Hepatocyte (in vitro differentiated cells): ENCODE measurements at regions not wholly inside any gene's neighbourhood (a gene's known extent, or its start where the extent isn't known, plus 50 kb on each side); places are given as distances from the start of the nearest gene placed in this dataset.

Source experiments
- DNase-seq: peaks from one replicate; pipeline ENCODE4 v3.0.0-alpha.2; 2016; ENCODE audit warnings: low spot score
- H2AFZ ChIP-seq: fragments of 200-600 bp; sonication (generic); 2 replicates; pipeline ENCODE4 v1.6.0; 2016; ENCODE audit warnings: antibody characterized with exemption, mild to moderate bottlenecking
- H3K27ac ChIP-seq: fragments of 200-600 bp; sonication (generic); 2 replicates; pipeline ENCODE4 v1.5.1; 2016; ENCODE audit warnings: mild to moderate bottlenecking
- H3K27me3 ChIP-seq: fragments of 200-600 bp; sonication (generic); 2 replicates; pipeline ENCODE4 v1.6.1; 2016
- H3K36me3 ChIP-seq: fragments of 200-600 bp; sonication (generic); replicated peaks from 2 replicates; pipeline ENCODE4 v1.5.1; 2016; ENCODE audit warnings: low read depth; ENCODE audit not compliant: insufficient read depth
- H3K4me1 ChIP-seq: fragments of 200-600 bp; sonication (generic); 2 replicates; pipeline ENCODE4 v1.5.1; 2016; ENCODE audit warnings: mild to moderate bottlenecking, moderate library complexity; ENCODE audit not compliant: insufficient read depth
- H3K4me2 ChIP-seq: fragments of 200-600 bp; sonication (generic); 2 replicates; pipeline ENCODE4 v1.6.0; 2016
- H3K4me3 ChIP-seq: fragments of 200-600 bp; sonication (generic); 2 replicates; pipeline ENCODE4 v1.5.1; 2016; ENCODE audit warnings: mild to moderate bottlenecking
- H3K79me2 ChIP-seq: fragments of 200-600 bp; sonication (generic); 2 replicates; pipeline ENCODE4 v1.6.0; 2017; ENCODE audit warnings: mild to moderate bottlenecking
- H3K9me2 ChIP-seq: fragments of 200-600 bp; sonication (generic); replicated peaks from 2 replicates; pipeline ENCODE4 v1.6.0; 2017; ENCODE audit warnings: mild to moderate bottlenecking; ENCODE audit not compliant: insufficient read depth
- H3K9me3 ChIP-seq: fragments of 200-600 bp; sonication (generic); 2 replicates; pipeline ENCODE4 v1.5.1; 2016; ENCODE audit warnings: low read depth, mild to moderate bottlenecking
- H4K20me1 ChIP-seq: fragments of 200-600 bp; sonication (generic); 2 replicates; pipeline ENCODE4 v1.6.0; 2016; ENCODE audit warnings: mild to moderate bottlenecking; ENCODE audit not compliant: insufficient read depth, poor library complexity, severe bottlenecking
- EZH2 ChIP-seq: fragments of 200-600 bp; sonication (generic); IDR thresholded peaks from 2 replicates; pipeline ENCODE4 v1.6.1; 2016; ENCODE audit warnings: antibody characterized with exemption, mild to moderate bottlenecking, borderline replicate concordance
- EZH2phosphoT487 ChIP-seq: fragments of 200-600 bp; sonication (generic); IDR thresholded peaks from one replicate; pipeline ENCODE4 v1.6.1; 2018; ENCODE audit warnings: antibody characterized with exemption, mild to moderate bottlenecking, low read depth, moderate library complexity; ENCODE audit not compliant: unreplicated experiment, severe bottlenecking
- WGBS: methylation state at CpG from one replicate; pipeline ENCODE4 v1.1.6; 2016; ENCODE audit warnings: low lambda C conversion rate; ENCODE audit errors: missing lambda C conversion rate; 5-methylcytosine and 5-hydroxymethylcytosine counted together
- TF ChIP-seq, protein P1 (sequence below): fragments of 200-600 bp; sonication (generic); IDR thresholded peaks from 2 replicates; pipeline ENCODE4 v1.5.1; 2016; ENCODE audit warnings: antibody characterized with exemption, mild to moderate bottlenecking; ENCODE audit not compliant: poor library complexity

- H3K36me3 ChIP-seq, result no peaks in the 10 kb centered on the region
- no peak for TF ChIP-seq EZH2phosphoT487
- TF ChIP-seq, protein P1, sequence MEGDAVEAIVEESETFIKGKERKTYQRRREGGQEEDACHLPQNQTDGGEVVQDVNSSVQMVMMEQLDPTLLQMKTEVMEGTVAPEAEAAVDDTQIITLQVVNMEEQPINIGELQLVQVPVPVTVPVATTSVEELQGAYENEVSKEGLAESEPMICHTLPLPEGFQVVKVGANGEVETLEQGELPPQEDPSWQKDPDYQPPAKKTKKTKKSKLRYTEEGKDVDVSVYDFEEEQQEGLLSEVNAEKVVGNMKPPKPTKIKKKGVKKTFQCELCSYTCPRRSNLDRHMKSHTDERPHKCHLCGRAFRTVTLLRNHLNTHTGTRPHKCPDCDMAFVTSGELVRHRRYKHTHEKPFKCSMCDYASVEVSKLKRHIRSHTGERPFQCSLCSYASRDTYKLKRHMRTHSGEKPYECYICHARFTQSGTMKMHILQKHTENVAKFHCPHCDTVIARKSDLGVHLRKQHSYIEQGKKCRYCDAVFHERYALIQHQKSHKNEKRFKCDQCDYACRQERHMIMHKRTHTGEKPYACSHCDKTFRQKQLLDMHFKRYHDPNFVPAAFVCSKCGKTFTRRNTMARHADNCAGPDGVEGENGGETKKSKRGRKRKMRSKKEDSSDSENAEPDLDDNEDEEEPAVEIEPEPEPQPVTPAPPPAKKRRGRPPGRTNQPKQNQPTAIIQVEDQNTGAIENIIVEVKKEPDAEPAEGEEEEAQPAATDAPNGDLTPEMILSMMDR, result no peak
- no peak for TF ChIP-seq EZH2
- no peaks in the 10 kb centered on the region for H4K20me1 ChIP-seq
- WGBS, result 92% methylated on average over 10 of the region's 10 CpGs
- H2AFZ ChIP-seq, result no peak overlapping the region
- no peak overlapping the region for H3K4me2 ChIP-seq
- no peak overlapping the region for H3K4me3 ChIP-seq
- DNase-seq, result no peak
- no peak overlapping the region for H3K27ac ChIP-seq
- no peaks in the 10 kb centered on the region for H3K4me1 ChIP-seq
- no peaks in the 10 kb centered on the region for H3K9me2 ChIP-seq
- H3K27me3 ChIP-seq, result no peaks in the 10 kb centered on the region
- H3K9me3 ChIP-seq, result no peaks in the 10 kb centered on the region
- no peaks in the 10 kb centered on the region for H3K79me2 ChIP-seq
Measured at GRCh38 chr6:168862346-168862980, 391.2 kb downstream of the THBS2 start.

DNA sequence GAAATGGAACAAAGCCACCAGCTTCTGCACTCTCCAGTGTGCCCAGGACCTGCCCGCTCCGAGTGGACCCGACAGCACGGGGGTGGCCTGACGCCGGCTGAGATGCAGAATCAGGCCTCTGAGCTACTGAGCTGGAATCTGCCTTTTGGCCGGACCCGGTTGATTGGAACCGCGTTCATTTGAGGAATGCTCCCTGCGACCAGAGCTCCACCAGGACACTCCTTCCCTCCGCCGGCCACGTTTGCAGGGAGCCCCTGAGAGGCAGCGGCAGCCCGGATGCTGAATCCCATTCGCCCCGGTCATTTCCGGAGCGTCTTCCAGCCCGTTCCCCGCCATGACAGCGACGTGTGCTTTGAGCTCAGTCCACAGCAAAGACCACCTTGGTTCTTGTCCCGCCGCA is 392.7 kb downstream of the THBS2 start:
- DNase-seq, result no peak
- no peak for TF ChIP-seq EZH2
- TF ChIP-seq, protein P1, result no peak
- no peak for TF ChIP-seq EZH2phosphoT487
- Histone ChIP-seq H2AFZ (no peak overlapping the region), H3K36me3 (no peaks in the 10 kb centered on the region), H3K4me3 (no peak overlapping the region), H3K4me1 (no peaks in the 10 kb centered on the region), H3K79me2 (no peaks in the 10 kb centered on the region), H3K9me3 (no peaks in the 10 kb centered on the region), H3K27ac (no peak overlapping the region), H3K4me2 (no peak overlapping the region), H3K27me3 (no peaks in the 10 kb centered on the region), H4K20me1 (no peaks in the 10 kb centered on the region), H3K9me2 (no peaks in the 10 kb centered on the region)
- WGBS, result 92% methylated on average over 24 of the region's 26 CpGs

- 97% methylated on average over 16 of the region's 16 CpGs for WGBS
- no peaks in the 10 kb centered on the region for H3K9me2 ChIP-seq
- H3K4me3 ChIP-seq, result no peak overlapping the region
- no peaks in the 10 kb centered on the region for H3K9me3 ChIP-seq
- H3K4me2 ChIP-seq, result no peak overlapping the region
- no peaks in the 10 kb centered on the region for H3K27me3 ChIP-seq
- H3K4me1 ChIP-seq, result no peaks in the 10 kb centered on the region
- no peak for DNase-seq
- no peaks in the 10 kb centered on the region for H3K79me2 ChIP-seq
- no peak overlapping the region for H2AFZ ChIP-seq
- TF ChIP-seq, protein P1, result no peak
- TF ChIP-seq EZH2 (no peak), EZH2phosphoT487 (no peak)
- no peak overlapping the region for H3K27ac ChIP-seq
- H4K20me1 ChIP-seq, result no peaks in the 10 kb centered on the region
- no peaks in the 10 kb centered on the region for H3K36me3 ChIP-seq
Measured at GRCh38 chr6:168860341-168860740, 393.3 kb downstream of the THBS2 start.

- 69% methylated on average over 3 of the region's 3 CpGs for WGBS
- no peak overlapping the region for H2AFZ ChIP-seq
- no peaks in the 10 kb centered on the region for H3K79me2 ChIP-seq
Measured at GRCh38 chr6:168858926-168859325, 394.7 kb downstream of the THBS2 start.

More at GRCh38 chr6:168858926-168859325, 394.7 kb downstream of the THBS2 start:
- no peak for DNase-seq
- Histone ChIP-seq H3K4me3 (no peak overlapping the region), H3K36me3 (no peaks in the 10 kb centered on the region), H3K9me3 (no peaks in the 10 kb centered on the region), H3K27ac (no peak overlapping the region), H4K20me1 (no peaks in the 10 kb centered on the region), H3K9me2 (no peaks in the 10 kb centered on the region), H3K27me3 (no peaks in the 10 kb centered on the region), H3K4me1 (no peaks in the 10 kb centered on the region), H3K4me2 (no peak overlapping the region)
- no peak for TF ChIP-seq EZH2phosphoT487
- TF ChIP-seq EZH2, result no peak
- TF ChIP-seq, protein P1, result no peak
